Left colon (tissue), 2 donors: ENCODE measurements at regions not wholly inside any gene's neighbourhood (a gene's known extent, or its start where the extent isn't known, plus 50 kb on each side); places are given as distances from the start of the nearest gene placed in this dataset.
"Not testable (repeated sequence)": the region's sequence is repeated elsewhere in the genome, so short reads cannot be mapped to it uniquely, and the experiment has no call there.

ENCODE experiments used
- ATAC-seq: fragments of 200-7000 bp; cut with Tn5 transposase; one replicate; pipeline ENCODE4 v1.9.1; 2020; ENCODE audit warnings: mild to moderate bottlenecking, moderate library complexity
- DNase-seq, 2 donors: peaks; one replicate each; pipeline ENCODE4 v3.0.0-alpha.2; 2020
- intact Hi-C, 2 donors: fragments of 100-400 bp; cut with DNase I in 1 of 2; cut with micrococcal nuclease in 1 of 2; formaldehyde crosslinking; loops; one replicate each; pipeline versions ENCODE4 v1.11.2 to v1.14.0; 2022; cut with DNase I, micrococcal nuclease
- donor health status: DM: no; HTN: no; CAD: no.
- donor health status: DM: yes; HTN: yes; CAD: no.

- ATAC-seq = no peak
- DNase-seq = no peak
- intact Hi-C loops = no loop called here
These were observed 233.6 kb upstream of the TRPC7 start for GRCh38 chr5:136598802-136599404.

- intact Hi-C loops = no loop called here
- DNase-seq (no peak), ATAC-seq (no peak)
These were observed 229.1 kb upstream of the TRPC7 start for GRCh38 chr5:136594416-136594815.

DNA sequence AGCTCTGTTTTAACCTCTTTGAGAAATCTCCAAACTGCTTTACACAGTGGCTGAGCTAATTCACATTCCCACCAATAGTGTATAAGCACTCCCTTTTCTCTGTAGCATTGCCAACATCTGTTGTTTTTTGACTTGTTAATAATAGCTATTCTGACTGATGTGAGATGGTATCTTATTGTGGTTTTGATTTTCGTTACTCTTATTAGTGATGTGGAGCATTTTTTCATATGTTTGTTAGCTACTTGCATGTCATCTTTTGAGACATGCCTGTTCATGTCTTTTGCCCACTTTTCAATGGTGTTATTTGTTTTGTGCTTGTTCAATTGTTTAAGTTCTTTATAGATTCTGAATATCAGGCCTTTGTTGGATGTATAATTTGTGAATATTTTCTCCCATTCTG, 225.2 kb upstream of the TRPC7 start:
- no peak for ATAC-seq
- DNase-seq = no peak
- intact Hi-C loops = no loop called here

- intact Hi-C loops = no loop called here
- DNase-seq (no peak), ATAC-seq (no peak)
These were observed 220.9 kb upstream of the TRPC7 start for GRCh38 chr5:136586196-136586595.

DNA sequence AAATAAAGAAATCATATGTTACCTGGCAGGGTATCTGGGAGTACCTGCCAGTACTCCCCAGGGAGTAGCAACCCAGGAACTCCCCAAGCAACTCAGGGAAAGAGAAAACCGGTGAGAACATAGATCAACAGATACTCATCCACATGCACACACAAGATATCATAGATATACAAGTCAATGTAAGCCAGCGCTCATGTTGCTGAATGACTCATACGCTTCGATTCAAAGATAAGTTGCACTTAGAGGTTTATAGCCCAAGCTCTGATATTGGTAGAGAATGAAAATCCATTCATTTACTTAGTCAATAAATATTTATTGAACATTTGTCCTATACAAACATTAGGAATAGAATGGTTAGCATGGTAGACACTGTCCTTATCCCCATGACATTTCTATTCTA, 219.1 kb upstream of the TRPC7 start:
- ATAC-seq = no peak
- intact Hi-C loops = no loop called here
- no peak for DNase-seq

DNA sequence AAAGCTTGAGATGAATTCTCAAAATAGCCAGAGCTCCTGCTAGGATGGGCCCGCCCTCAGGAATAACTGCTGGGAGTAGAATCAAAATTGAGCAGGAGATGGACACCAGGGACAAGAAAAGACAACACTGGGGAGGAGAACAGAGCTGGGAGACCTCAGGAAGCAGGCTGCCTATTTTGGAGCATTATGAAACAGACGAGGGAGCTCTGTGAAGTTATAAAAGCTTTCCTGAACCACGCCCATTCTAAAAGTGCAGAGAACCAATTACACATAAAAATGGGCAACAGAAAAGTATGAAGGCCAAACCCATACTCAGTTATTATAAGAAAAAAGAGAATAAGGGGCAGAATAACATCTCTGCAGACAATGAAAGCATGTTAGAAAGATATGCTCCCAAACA, 213.9 kb upstream of the TRPC7 start:
- DNase-seq = no peak
- intact Hi-C loops = no loop called here
- no peak for ATAC-seq

DNA sequence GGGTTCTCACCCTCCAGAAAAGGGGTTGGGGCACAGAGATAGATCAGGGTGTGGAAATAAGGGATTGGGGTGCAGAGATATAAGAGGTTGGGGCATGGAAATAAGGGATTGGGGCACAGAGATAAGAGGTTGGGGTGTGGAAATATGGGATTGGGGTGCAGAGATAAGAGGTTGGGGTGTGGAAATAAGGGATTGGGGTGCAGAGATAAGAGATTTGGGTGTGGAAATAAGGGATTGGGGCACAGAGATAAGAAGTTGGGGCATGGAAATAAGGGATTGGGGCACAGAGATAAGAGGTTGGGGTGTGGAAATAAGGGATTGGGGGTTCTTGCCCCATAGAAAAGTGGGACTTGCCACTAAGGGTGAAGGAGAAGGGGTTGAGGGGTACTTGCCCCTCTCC, 204.5 kb upstream of the TRPC7 start:
- DNase-seq, intact Hi-C loops, ATAC-seq: not testable (repeated sequence)

GRCh38 chr5:136565457-136565856, 200.1 kb upstream of the TRPC7 start:
- DNase-seq, intact Hi-C loops, ATAC-seq: not testable (repeated sequence)

DNA sequence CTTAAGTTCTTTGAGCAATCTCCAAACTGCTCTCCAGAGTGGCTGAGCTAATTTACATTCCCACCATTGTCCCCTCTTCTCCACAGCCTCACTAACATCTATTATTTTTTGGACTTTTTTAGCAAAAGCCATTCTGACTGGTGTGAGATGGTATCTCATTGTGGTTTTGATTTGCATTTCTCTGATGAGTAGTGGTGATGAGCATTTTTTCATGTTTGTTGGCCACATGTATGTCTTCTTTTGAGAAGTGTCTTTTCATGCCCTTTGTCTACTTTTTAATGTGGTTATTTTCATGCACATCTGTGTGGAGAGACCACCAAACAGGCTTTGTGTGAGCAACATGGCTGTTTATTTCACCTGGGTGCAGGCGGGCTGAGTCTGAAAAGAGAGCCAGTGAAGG, 199.7 kb upstream of the TRPC7 start:
- ATAC-seq, DNase-seq, intact Hi-C loops: not testable (repeated sequence)

- ATAC-seq, intact Hi-C loops, DNase-seq: not testable (repeated sequence)
These were observed 199.1 kb upstream of the TRPC7 start for GRCh38 chr5:136564431-136564830.

GRCh38 chr5:136563489-136563888, 198.1 kb upstream of the TRPC7 start:
- no peak for ATAC-seq
- intact Hi-C loops = no loop called here
- no peak for DNase-seq

DNA sequence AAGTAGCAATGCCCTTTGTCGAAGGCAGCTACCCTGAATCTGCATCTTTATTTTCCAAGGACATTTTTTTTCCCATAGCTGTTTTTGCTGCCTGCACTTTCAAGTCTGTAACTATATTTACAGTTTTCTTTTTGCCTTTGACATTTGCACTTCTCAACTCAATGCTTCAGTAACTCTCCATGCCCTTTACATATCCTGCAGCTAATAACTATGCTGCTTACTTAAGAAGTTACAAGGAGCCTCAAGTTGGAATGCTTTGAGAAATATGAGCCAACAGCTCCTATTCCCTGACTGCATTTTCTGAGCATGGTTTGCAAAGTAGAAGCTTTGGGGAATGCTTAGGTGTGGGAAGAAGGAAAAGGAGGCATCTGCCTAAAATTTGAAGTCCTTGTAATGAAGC, 194.8 kb upstream of the TRPC7 start:
- intact Hi-C loops = no loop called here
- ATAC-seq = no peak
- no peak for DNase-seq

DNA sequence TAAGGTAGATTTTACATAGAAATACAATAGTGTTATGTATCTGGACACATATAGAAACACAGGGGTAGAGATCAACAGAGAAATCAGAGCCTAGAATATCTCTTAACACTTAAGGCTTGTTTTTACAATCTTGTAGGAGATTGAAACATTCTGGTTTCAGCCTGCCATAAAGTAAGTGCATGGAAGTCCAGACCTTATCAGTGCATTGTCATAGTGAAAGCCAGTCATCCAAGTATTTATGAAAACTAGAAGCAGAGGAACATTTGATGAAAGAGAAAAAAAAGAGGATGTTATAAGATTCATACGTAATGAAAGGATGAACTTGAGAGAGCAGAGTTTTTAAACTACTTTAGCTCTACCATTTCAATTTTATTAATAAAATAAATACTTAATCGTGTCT, 194.3 kb upstream of the TRPC7 start:
- ATAC-seq = no peak
- no peak for DNase-seq
- intact Hi-C loops = no loop called here

DNA sequence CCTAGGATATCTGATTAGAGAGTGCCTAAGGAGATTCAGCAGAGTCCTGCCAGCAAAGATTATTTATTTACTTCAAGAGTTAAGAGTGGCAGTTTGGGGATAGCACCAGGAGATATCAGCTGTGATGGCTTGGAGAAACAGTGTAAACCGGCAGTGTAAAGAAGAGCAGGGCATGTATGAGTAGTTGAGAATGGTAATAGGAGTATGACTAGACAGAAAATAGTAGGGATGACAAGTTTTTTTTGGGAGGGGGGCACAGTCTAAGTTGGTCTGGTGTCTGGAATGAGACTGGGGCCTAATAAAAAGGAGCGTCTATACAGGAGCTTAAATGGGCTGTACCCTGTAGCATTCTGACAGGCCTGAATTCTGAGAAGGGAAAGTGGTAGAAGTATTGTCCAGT, 181.8 kb upstream of the TRPC7 start:
- DNase-seq, intact Hi-C loops, ATAC-seq: not testable (repeated sequence)

DNA sequence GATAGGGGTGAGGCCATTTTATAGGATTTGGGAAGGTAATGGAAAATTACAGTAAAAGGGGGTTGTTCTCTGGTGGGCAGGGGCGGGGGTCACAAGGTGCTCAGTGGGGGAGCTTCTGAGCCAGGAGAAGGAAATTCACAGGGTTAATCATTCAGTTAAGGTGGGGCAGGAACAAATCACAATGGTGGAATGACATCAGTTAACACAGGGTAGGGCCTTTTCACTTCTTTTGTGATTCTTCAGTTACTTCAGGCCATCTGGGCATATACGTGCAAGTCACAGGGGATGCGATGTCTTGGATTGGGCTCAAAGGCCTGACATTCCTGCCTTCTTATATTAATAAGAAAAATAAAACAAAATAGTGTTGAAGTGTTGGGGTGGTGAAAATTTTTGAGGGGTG, 181.1 kb upstream of the TRPC7 start:
- intact Hi-C loops, ATAC-seq, DNase-seq: not testable (repeated sequence)

DNA sequence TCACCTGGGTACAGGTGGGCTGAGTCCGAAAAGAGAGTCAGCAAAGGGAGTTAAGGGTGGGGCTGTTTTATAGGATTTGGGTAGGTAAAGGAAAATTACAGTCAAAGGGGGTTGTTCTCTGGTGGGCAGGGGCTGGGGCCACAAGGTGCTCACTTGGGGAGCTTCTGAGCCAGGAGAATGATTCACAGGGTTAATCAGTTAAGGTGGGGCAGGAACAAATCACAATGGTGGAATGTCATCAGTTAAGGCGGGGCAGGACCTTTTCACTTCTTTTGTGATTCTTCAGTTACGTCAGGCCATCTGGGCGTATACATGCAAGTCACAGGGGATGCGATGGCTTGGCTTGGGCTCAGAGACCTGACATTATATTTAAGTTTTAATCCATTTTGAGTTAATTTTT, 179.7 kb upstream of the TRPC7 start:
- DNase-seq, intact Hi-C loops, ATAC-seq: not testable (repeated sequence)

- intact Hi-C loops = no loop called here
- DNase-seq (no peak), ATAC-seq (no peak)
These were observed 173.2 kb upstream of the TRPC7 start for GRCh38 chr5:136538534-136538933.

DNA sequence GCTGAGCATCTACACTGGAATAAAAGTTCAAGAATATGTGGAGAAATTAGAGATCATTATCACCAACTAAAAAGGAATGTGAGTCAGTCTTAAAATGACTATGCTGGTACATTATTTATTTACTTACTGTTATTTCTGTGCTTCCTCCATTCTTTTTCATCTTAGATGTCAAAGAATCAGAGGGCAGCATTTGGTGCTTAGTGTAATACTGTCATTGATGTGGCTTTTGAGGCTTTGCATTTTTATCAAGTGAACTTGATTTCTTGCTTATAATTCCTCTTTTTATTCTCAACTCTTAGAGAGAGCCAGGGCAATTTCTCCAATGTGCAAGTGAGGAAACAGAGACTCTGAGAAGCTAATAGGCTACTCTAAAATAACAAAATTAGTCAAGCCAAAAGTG, 163.7 kb upstream of the TRPC7 start:
- intact Hi-C loops = no loop called here
- no peak for DNase-seq
- no peak for ATAC-seq

- intact Hi-C loops = no loop called here
- DNase-seq (no peak), ATAC-seq (no peak)
These were observed 163.2 kb upstream of the TRPC7 start for GRCh38 chr5:136528481-136529030.

GRCh38 chr5:136527311-136527710, 162.0 kb upstream of the TRPC7 start:
- intact Hi-C loops = no loop called here
- no peak for DNase-seq
- no peak for ATAC-seq

GRCh38 chr5:136526791-136527190, 161.4 kb upstream of the TRPC7 start:
- intact Hi-C loops = no loop called here
- ATAC-seq (no peak), DNase-seq (no peak)
